ENCODE measurements at regions not wholly inside any gene's neighbourhood (a gene's known extent, or its start where the extent isn't known, plus 50 kb on each side); places are given as distances from the start of the nearest gene placed in this dataset.
"Not testable (repeated sequence)": the region's sequence is repeated elsewhere in the genome, so short reads cannot be mapped to it uniquely, and the experiment has no call there.

DNA sequence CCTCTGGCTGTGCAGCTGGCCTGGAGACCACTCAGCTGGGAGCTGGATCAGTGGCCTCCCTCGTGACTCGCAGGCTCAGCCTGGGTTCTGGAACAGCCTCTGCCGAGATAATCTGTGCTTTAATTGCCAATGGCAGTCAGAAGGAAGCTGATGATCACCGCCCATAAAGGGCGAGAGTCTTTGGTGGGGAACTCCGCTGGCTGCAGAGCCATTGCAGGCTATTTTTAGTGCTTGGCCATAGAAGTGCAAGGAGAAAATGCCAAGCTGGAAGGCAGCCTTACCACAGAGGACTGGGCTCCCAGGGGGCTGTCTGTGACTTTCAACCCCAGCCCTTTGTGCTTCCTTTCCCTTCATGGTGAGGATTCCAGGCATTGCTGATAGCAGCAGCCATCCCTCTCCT lies 62.2 kb upstream of the TENM4 start:
- peak; percentile 23 to 80 (median 78) for DNase-seq
- Histone ChIP-seq H3K4me3 (ENCODE audit: low read length) (no peak overlapping the region), H3K4me1 (ENCODE audit: control insufficient read depth, insufficient read depth, low read length) (peaks cover 2% of the 10 kb centered on the region), H3K27ac (ENCODE audit: low read length) (peak overlapping the region; percentile 69), H3K27me3 (ENCODE audit: control insufficient read depth, insufficient read depth) (no peaks in the 10 kb centered on the region), H3K9me3 (ENCODE audit: control insufficient read depth, low read length) (no peaks in the 10 kb centered on the region)
- ATAC-seq = peak; percentile 80 to 85
- intact Hi-C loops (cut with DNase I) = no loop called here
- WGBS = 20% methylated on average over 6 of the region's 6 CpGs

DNA sequence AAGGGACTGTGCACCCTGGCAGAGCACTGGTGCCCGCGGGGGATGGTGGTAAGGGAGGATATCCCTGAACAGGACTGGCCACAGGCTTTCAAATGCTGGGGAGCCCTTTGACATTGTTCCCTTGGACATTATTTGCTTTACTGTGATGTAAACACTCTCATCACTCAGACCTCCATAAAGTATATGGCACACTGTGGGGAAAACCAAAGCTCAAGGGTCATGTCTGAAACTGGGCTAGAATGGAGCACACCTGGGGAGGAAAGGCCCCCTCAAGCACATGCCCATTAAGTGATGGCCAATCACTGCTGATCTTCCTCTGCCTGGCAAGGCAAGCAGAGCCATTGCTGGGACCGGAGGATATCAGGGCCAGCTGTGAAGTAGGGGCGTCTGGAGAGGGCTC lies 60.9 kb upstream of the TENM4 start:
- Histone ChIP-seq H3K4me1 (ENCODE audit: control insufficient read depth, insufficient read depth, low read length) (peaks cover 2% of the 10 kb centered on the region), H3K27ac (ENCODE audit: low read length) (no peak overlapping the region), H3K9me3 (ENCODE audit: control insufficient read depth, low read length) (no peaks in the 10 kb centered on the region), H3K27me3 (ENCODE audit: control insufficient read depth, insufficient read depth) (no peaks in the 10 kb centered on the region), H3K4me3 (ENCODE audit: low read length) (no peak overlapping the region)
- 94% methylated on average over 4 of the region's 4 CpGs for WGBS
- ATAC-seq = no peak
- intact Hi-C loops (cut with DNase I) = no loop called here
- no peak for DNase-seq

- intact Hi-C loops (cut with DNase I) = loop anchor here in 2 of 4 donors (10.0 kb wide), 1 partner anchor 855 kb away; no protein-coding TSS in a partner anchor
- peak in 1 of 3 donors; percentile 56 for DNase-seq
- not testable (repeated sequence) for H3K9me3 ChIP-seq (ENCODE audit: control insufficient read depth, low read length); H3K4me1 ChIP-seq (ENCODE audit: control insufficient read depth, insufficient read depth, low read length); H3K27me3 ChIP-seq (ENCODE audit: control insufficient read depth, insufficient read depth); H3K27ac ChIP-seq (ENCODE audit: low read length); H3K4me3 ChIP-seq (ENCODE audit: low read length); ATAC-seq
- WGBS = 90% methylated on average over 30 of the region's 30 CpGs
These were observed 59.1 kb upstream of the TENM4 start for GRCh38 chr11:79499929-79500328.

DNA sequence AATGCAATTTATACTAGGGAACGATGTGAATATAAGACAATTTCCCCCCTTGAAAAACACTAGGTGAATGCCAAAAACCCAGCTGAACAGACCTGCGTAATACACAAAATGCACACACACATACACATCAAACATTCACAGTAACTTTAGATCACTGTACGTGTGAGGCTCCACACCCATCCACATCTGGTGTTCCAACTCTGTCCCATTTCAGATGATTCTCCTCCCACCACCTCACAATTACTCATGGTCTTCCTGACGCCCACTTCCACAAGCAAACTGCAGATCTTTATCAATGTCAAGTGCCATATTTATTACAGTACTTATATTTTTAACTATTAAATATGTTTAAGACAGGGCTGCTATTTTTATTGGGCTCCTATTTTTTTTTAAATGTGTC lies 57.8 kb upstream of the TENM4 start:
- intact Hi-C loops (cut with DNase I) = loop anchor here in 2 of 4 donors (10.0 kb wide), 1 partner anchor 854 kb away; no protein-coding TSS in a partner anchor
- WGBS = 64% methylated on average over 4 of the region's 4 CpGs
- peaks cover 2% of the 10 kb centered on the region for H3K4me1 ChIP-seq (ENCODE audit: control insufficient read depth, insufficient read depth, low read length)
- no peak overlapping the region for H3K27ac ChIP-seq (ENCODE audit: low read length)
- no peak overlapping the region for H3K4me3 ChIP-seq (ENCODE audit: low read length)
- ATAC-seq (no peak), DNase-seq (no peak)
- H3K9me3 ChIP-seq (ENCODE audit: control insufficient read depth, low read length) = no peaks in the 10 kb centered on the region
- no peaks in the 10 kb centered on the region for H3K27me3 ChIP-seq (ENCODE audit: control insufficient read depth, insufficient read depth)

- Histone ChIP-seq H3K9me3 (ENCODE audit: control insufficient read depth, low read length) (no peaks in the 10 kb centered on the region), H3K4me1 (ENCODE audit: control insufficient read depth, insufficient read depth, low read length) (no peaks in the 10 kb centered on the region), H3K4me3 (ENCODE audit: low read length) (no peak overlapping the region), H3K27me3 (ENCODE audit: control insufficient read depth, insufficient read depth) (no peaks in the 10 kb centered on the region), H3K27ac (ENCODE audit: low read length) (no peak overlapping the region)
- intact Hi-C loops (cut with DNase I) = loop anchor here in 2 of 4 donors (10.0 kb wide), 1 partner anchor 849 kb away; no protein-coding TSS in a partner anchor
- ATAC-seq (peak; percentile 73 to 86), DNase-seq (peak; percentile 49 to 85 (median 81))
- 30% methylated on average over 11 of the region's 11 CpGs for WGBS
These were observed 52.8 kb upstream of the TENM4 start for GRCh38 chr11:79493555-79494171.

DNA sequence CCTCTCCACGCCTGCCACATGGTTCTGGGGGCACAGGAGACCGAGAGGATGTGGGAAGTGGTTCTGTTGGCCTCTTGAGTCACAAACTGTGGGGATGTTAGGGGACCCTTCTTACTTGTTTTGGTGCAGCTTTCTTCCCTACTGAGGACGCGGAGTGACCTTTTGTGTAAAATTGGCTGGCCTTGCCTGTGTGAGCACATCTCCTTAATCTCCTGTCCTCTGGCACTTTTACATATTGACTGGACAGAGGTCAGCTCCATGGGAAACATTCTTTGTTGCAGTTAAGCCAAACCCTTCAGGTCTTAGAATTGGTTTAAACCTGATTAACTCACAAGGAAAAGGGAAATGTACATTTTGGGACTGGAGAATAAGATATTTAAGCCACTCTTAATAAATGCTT lies 51.2 kb upstream of the TENM4 start:
- Histone ChIP-seq H3K27me3 (ENCODE audit: control insufficient read depth, insufficient read depth) (no peaks in the 10 kb centered on the region), H3K27ac (ENCODE audit: low read length) (no peak overlapping the region), H3K9me3 (ENCODE audit: control insufficient read depth, low read length) (no peaks in the 10 kb centered on the region), H3K4me1 (ENCODE audit: control insufficient read depth, insufficient read depth, low read length) (no peaks in the 10 kb centered on the region), H3K4me3 (ENCODE audit: low read length) (no peak overlapping the region)
- whole genome bisulfite sequencing = 83% methylated on average over 4 of the region's 4 CpGs
- DNase-seq (no peak), ATAC-seq (no peak)
- intact Hi-C loops (cut with DNase I) = loop anchor here in 2 of 4 donors (10.0 kb wide), 1 partner anchor 847 kb away; no protein-coding TSS in a partner anchor

Small RNA genes lying in the stretch of these regions (microRNA-seq; reads per million reads assigned to microRNA genes)
- gene MIR4300 = 0 reads per million in 2 donors
